NAMALWA (cell line): ENCODE measurements at regions not wholly inside any gene's neighbourhood (a gene's known extent, or its start where the extent isn't known, plus 50 kb on each side); places are given as distances from the start of the nearest gene placed in this dataset.
"Not testable (repeated sequence)": the region's sequence is repeated elsewhere in the genome, so short reads cannot be mapped to it uniquely, and the experiment has no call there.

Experiments used
- DNase-seq: peaks from one replicate; pipeline ENCODE4 v3.0.0-alpha.2; 2015; ENCODE audit warnings: low spot score

DNA sequence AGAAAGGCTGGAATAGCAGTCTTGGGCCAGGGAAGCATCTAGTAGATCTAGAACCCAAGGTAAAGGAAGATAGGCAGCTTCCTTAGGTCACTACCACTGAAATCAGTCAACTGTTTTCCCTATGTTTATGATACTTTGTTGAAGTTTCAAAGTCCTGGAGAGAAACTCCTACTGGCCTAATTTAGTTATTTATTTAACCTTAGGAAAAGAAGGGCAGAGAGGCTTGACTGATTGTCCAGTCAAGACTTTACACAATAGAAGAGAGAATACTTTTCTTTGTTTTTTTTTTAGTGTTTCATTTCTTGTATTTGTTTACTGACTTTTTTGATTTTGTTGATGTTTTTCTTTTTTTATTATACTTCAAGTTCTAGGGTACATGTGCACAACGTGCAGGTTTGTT, 138.9 kb upstream of the PHYHIPL start:
- no peak for DNase-seq

DNA sequence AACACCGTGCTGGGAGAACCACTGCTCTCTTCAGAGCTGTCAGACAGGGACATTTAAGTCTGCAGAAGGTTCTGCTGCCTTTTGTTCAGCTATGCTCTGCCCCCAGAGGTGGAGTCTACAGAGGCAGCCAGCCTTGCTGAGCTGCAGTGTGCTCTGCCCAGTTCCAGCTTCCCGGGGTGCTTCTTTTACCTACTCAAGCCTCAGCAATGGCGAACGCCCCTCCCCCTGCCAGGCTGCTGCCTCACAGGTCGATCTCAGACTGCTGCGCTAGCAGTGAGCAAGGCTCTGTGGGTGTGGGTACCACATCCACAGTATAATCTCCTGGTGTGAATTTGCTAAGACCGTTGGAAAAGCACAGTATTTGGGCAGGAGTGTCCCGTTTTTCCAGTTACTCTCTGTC, 133.1 kb upstream of the PHYHIPL start:
- not testable (repeated sequence) for DNase-seq

DNA sequence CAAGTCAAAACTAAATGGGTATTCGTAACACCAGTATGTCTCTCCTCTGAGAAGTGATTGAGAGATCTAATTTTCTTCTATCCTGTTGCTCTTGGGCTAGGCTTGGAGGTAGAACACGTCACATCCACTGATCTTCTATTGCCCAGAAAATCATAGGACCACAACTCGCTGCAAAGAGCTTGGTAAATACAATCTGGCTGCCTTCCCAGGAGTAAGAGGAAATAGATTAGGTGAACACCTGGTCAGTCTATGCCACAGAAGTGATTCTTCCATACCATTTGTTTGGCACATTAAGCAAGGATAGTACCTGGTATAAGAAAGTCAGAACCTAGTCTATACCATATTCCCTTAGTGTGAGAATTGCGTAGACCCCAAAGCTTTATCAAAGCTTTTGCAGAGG, 129.3 kb upstream of the PHYHIPL start:
- no peak for DNase-seq

DNA sequence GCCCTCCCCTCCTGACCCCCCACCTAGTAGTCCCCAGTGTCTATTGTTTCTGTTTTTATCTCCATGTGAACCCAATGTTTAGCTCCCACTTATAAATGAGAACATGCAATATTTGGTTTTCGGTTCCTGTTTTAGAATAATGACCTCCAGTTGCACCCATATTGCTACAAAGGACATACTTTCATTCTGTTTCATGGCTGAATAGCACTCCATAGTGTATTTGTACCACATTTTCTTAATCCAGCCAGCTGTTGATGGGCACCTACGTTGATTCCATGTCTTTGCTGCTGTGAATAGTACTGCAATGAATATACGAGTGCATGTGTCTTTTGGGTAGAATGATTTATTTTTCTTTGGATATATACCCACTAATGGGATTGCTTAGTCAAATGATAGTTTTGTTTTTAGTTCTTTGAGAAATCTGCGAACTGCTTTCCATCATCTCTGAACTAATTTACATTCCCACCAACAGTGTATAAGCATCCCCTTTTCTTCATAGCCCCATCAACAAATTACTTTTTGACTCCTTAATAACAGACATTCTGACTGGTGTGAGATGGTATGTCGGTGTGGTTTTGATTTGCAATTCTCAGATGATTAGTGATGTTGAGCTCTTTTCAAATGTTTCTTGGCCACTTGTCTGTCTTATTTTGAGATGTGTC, 128.4 kb upstream of the PHYHIPL start:
- DNase-seq = no peak

DNA sequence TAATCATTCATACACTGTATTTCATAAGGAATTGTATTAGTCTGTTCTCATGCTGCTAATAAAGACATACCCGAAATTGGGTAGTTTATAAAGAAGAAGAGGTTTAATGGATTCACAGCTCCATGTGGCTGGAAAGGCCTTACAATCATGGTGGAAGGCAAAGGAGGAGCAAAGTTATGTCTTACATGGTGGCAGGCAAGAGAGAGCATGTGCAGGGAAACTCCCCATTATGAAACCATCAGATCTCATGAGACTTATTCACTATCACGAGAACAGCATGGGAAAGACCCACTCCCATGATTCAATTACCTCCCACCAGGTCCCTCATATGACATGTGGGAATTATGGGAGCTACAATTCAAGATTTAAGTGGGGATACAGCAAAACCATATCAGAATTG, 122.9 kb upstream of the PHYHIPL start:
- DNase-seq = not testable (repeated sequence)

DNA sequence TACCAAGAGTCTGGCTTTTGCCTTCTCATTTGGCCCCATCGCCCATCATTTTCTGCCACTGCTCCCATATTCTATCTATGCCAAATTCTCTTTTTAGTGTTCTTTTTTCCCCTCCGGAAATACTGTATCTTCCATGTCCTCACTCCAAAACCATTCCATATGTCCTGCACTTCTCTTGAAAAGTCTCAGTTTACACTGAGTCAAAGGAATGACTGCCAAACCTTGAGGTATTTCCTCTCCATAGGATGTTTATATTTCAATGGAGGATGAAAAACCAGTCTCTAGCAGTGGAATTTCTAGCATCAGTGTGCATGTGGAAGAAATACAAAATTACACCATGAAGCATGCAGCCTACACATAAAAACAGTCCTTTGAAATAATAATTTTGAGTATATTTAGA, 121.4 kb upstream of the PHYHIPL start:
- DNase-seq = no peak

DNA sequence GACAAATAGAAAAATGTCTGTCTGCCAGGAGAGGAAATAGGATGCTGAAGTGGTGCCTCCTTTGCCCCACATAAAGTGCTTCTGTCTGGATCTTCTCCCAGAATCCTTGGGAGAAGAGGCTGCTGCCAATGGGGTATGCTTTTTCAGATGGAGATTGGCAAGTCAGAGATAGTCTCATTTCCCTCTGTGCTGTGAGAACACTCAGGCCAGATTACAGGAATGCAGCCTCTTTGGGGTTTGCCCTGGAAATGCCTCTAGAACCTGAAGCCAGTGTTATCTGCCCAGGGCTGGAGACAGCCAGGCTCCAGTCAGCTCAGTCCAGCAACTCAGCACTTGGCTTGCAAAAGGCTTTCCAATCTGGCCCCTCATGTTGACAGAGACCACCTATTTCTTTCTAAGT, 119.1 kb upstream of the PHYHIPL start:
- no peak for DNase-seq

DNA sequence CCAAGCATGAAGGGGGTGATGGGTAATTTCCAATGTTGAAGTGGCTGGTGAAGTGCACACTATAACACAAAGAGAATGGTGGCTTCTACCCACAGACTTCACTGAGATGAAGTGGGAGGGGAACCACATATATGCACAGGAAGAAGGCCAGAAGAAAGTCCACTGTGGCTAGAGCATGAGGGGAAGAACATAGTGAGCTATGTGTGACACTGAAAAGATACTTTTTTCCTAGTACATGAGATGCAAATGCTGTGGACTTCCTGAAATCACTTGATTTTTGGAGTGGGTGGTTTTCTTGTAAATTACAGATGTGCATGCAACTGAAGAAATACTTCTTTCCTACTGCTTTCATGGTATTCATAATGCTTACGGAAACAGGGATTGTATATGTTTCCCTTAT, 115.6 kb upstream of the PHYHIPL start:
- no peak for DNase-seq

DNA sequence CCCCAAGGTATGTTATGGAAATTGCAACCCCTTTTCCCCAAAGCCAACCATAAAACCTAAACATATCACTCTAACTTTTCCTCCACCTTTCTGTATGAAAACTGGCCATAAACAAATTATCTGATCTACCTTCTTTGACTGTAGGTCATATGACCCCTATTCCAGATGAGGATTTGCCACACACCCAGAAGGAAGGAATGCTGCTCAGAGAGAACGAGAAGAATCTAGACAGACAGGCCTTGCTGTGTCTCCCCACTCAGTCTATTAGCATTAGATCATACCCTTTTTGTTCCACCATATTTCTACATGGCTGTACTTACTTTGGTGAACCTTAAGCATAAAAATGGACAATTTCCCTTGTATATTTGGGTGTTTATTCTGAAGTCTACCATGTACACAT, 113.0 kb upstream of the PHYHIPL start:
- no peak for DNase-seq

DNA sequence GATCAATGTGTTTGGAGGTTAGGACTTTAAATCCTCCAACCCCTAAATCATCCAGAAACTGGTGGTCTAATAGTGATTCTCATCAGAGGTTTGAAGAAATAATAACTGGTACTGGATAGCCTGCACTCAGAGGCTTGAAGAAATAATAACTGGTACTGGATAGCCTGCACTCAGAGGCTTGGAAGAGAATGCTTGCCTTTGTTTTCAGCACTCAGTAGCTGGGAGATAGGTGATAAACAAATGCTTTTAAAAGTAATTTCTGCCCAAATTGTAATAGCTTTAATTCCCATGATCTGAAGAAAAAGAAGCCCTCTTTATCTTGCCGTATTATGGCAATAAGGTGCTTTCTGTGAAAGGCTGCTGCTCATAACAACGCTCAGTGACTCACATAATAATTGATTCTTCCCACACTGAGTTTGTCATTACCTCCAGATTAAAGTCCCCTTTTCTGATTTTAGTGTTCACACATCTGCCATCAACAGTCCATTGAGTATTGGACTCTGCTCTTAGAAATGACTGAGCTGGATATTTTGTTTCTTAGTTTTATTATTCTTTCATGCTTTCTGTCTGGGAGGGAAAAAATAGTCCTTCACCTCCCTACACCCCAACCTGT, 112.3 kb upstream of the PHYHIPL start:
- no peak for DNase-seq

DNA sequence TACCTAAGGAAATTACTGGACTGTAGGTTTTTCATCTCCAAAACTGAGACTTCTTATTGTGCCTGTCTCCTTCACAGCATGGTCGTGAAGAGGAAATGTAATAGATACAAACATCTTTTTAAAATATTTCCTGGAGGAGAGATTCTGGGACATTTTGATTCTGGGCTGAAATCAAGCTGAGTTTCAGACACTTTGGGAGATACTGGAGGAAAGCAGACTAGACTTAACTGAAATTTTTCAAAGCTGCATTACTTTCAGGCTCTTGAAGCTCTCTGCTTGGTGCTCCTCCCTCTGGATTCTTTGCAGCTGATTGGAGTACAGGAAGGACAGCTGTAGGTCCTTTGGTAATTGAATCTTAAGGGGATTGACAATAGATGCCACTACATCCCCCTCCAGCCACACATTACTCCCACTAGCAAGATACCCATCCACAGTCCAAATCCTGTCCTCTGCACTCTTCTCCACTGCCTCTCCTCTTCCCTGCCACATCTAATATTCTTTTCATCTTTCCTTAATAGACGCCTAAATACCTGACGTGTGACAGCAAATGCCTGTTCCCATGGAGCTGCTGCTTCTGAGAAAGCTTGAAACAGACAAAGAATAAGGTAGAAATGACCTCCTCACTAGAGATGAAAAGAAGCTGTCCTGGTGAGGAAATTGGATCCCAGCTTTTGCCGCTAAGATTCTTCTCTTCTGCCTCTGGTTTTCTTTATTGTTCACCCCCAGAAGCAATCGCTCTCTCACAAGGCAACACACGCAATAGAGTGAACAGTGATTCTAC, 111.5 kb upstream of the PHYHIPL start:
- no peak for DNase-seq

DNA sequence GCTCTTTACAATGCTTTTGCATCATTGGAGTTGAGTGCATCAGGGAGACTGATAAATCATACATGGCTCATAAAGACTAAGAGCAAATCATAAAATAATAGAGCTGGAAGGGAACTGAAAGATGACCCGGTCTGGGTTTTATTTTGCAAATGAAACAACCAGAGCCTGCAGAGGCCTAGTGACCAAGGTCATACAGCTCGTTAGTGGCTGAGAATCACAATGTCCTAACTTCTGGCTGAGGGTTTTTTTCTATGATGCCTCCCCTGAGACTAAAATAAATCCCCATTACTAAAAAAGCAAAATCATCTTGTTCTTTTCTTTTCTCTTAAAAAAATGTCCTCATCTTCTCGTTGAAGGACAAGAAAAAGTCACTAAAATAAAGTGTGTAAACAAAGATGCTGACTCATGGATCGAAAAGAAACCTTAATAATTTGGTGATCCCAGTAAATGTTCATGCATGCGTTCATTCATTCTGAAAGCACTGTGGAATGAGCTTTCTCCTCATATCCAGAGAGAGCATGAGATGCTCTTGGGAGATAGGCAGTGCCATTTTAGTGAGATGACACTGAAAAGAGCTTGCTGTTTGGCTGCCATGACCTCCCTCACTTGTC, 107.8 kb upstream of the PHYHIPL start:
- DNase-seq = no peak

DNA sequence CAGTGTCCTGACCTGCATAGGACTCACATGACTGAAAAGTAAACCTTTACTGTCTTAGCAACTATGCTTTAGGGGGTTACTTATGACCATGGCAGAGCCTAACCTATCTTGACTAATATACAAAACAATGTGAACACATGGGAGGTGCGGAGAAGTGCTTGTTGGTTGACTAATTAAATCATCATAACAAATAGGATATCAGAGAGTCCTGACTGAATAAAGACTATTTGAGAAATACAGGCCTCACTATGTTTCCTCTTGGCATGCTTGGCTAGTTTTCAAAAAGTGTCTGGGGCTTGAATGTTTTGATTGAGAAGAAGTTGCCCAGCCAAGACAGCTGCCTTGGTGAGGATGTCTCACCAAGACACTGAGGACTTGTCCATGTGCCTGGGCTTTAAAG, 104.4 kb upstream of the PHYHIPL start:
- no peak for DNase-seq

DNA sequence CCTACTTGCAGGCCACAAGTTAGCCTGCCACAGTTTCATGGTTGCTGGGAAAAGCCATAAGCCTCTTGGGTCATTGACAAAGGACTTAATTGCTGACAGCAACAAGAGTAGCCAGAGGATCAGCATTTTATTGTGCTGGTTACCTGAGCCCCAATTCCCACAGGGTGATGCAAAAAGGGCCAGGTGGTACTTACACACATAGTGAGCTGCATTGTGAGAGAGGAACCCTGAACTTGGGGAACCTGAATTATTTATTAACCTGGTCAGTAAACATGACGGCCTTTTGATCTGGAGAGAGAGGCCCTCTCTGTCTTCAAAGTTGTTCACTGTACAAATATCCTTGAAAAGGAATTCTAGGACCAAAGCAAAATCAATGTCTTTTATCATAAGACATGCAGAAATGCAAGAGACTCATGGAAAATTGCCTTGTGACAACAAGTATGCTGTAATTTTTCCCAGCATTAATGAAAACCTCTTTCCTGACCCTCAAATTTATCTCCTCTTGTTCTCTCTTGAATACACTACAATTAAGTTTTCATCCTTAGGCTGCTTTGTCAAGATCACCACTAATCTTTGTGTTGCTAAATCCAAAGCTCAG, 102.9 kb upstream of the PHYHIPL start:
- no peak for DNase-seq

DNA sequence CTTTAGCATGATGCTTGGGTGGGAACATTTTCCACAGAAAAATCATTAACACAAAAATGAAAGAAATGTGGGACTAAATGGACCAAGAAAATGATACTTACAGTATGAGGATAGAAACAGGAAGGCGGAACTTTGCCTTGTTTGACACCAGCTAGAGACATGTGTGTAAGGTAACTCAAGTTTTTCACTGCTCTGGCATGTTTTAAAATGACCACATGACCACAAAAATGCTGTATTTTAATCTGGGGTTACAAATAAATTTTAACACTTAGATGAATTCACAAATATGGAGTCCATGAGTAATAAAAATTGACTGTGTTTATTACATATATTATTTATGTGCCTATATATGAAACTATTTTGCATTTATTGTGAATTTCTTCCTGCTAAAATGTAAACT, 100.9 kb upstream of the PHYHIPL start:
- no peak for DNase-seq

DNA sequence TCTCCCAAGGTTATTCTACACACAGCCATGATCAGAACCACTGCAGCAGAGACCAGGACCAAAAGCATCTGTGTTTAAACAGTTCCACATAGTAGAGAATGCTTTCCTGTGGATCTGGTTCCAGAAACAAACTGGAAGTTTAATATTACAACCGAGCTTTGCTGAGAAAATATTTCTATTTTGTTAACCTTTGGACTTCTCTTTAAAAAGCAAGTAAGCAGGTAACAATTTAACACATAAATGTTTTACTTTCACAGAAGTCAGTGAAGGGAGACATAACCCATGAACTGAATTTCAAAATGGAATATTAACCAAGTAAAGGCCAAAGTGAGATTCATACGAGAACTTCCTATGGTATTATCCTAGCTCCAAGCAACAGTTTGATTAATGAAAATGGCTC, 98.6 kb upstream of the PHYHIPL start:
- no peak for DNase-seq

DNA sequence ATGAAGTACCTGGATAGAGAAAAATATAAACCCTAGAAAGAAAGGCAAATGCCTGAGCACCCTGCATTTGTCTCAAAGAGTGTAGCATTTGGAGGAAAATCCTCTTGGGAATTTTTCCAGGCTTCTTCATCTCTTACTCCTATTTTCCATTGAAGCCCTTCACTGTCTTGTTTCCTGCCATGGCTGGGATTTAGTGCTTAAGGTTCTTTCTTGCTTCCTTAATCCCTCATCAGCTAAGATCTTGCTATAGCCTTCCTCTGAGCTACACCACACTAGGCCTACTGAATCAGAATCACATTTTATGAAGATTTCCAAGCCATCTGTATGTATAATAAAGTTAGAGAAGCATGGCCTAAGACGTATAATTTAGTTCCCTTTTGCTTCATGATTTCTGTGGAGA, 97.5 kb upstream of the PHYHIPL start:
- no peak for DNase-seq

DNA sequence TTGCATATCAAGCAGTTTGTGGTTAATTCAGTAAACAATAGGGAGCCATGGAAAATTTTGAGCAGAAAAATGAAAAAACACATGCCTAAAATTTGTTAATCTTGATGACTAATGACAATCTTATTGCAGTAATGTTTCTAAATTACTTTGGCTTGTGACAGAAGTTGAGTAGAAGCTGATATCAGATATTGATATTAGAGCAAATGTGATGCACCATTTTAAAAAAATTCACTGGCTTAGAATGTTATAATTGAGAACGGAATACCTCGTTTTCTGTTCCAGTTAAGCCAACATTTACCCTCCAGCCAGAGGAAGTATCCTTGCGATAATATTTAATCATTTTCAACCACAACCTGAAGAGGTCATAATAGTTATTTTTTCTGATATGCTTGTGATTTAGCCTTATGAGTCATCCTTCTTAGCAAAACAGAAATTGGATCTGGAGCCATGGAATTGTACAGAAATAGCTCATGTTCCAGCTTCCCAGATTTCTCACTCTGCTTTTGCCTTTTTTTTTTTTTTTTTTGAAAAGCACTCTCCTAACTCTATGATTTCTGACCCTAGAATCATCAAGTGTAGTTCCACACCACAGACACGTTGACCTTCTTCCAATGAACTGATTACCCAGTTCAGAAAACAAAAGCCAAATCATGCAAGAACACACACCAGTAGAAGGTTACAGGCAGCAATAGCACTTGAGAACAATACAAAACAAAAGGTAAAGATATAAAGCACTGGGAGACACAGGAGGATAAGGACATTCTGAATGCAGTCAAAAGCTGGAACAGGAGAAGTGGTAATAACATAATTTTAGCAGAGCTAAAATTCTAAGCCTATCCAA, 96.8 kb upstream of the PHYHIPL start:
- no peak for DNase-seq

DNA sequence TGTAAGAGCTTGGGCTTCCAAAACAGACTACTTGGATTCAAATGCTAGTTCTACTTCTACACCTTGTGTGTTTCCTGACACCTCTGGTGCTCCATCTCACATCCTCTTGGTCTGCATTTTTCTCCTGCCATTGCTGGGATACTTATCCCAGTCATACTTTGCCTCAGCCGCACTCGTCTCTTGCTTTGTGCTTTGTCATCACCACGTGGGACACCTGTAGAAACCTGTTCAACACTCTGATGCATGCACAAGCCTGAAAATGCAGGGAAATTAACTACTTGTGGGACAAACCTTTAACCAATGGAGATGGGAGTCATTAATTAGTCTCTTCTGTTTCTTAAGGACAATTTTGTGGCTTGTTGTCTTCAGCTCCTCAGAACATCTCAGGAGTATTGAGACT, 94.2 kb upstream of the PHYHIPL start:
- DNase-seq = no peak

DNA sequence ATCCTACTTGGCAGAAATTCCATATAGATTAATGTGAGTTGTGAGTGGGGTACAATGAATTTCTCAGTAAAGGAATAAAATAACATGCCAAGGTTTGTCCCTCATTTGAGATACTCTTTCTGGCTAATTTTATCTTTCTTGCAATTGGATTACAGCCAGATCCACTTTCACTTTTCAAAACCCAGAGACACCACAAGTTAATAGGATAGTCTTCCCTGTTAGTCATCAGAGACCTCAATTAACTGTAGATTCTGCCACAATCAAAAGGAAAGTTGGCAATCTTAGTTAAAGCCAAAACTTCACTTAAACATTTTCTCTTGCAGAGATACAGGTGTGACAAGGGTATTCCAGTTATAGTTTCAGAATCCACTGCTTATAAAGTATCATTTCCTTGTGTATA, 91.4 kb upstream of the PHYHIPL start:
- no peak for DNase-seq

DNA sequence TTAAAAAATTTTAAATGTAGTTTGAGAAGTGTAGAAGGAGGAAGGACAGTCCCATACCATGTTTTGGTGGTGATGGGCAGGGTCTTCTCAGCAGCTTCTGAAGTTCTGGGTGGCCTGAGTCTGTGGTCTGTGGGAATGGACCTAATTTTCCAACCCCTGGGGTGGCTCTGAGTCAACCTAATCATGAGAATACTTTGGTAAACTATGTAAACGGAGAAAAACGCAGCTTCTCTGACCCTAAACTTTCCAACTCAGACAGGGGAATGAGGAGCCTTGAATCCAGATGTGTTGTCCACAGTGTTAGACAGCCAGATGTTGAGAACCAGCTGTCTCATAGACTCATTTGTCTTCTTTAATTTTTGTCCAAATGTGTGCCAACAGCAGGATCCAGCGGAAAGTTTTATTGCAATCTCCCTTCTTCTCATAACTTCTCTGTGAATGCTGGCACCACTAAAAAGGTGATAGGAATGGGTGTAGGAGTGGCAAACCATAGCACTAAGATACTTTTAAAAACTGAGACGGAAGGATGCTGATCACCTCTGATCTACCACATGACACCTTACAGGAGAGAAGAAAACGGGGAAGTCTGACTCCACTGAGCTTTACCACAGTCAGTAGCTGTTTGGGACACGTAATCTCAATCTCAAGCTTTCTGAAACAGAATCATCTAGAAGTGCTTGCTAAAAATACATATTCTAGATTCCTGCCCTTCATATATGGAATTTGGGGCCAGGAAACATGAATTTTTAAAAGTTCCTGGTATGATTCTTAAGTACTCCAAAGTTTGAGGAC, 90.5 kb upstream of the PHYHIPL start:
- no peak for DNase-seq
